ENCODE measurements at regions not wholly inside any gene's neighbourhood (a gene's known extent, or its start where the extent isn't known, plus 50 kb on each side); places are given as distances from the start of the nearest gene placed in this dataset.

DNA sequence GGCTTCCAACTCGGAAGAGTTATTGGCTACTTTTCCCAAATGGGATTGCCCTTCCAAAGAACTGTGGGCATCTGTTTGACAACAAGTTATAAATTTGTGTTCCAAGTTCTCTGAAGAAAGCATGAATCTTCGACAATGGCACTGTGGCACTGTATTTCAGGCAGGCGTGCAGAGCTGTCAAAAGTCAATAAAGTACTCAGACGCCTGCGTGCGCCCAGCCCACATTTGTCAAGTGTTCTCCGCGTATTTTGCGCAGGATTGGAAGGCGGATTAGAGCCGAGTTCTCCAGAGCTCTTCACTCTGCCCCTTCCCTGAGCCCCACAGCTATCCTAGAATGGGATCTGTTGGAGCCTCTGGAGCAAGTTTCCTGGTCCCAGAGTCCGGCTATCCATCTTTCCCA lies 103.2 kb downstream of the SLC25A47 start:
- TF ChIP-seq POLR2A (IDR thresholded peaks at IDR 0.05) = no peak
- TF ChIP-seq, protein P1, sequence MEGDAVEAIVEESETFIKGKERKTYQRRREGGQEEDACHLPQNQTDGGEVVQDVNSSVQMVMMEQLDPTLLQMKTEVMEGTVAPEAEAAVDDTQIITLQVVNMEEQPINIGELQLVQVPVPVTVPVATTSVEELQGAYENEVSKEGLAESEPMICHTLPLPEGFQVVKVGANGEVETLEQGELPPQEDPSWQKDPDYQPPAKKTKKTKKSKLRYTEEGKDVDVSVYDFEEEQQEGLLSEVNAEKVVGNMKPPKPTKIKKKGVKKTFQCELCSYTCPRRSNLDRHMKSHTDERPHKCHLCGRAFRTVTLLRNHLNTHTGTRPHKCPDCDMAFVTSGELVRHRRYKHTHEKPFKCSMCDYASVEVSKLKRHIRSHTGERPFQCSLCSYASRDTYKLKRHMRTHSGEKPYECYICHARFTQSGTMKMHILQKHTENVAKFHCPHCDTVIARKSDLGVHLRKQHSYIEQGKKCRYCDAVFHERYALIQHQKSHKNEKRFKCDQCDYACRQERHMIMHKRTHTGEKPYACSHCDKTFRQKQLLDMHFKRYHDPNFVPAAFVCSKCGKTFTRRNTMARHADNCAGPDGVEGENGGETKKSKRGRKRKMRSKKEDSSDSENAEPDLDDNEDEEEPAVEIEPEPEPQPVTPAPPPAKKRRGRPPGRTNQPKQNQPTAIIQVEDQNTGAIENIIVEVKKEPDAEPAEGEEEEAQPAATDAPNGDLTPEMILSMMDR (IDR thresholded peaks at IDR 0.05) = no peak
